Caco-2 (cell line): ENCODE measurements at regions not wholly inside any gene's neighbourhood (a gene's known extent, or its start where the extent isn't known, plus 50 kb on each side); places are given as distances from the start of the nearest gene placed in this dataset.

ENCODE experiments used
- BruUV-seq: library from RNA; stranded (reverse); fragments of 400-500 nt; replicated peaks from 2 replicates; lab custom pipeline; 2021; lab: Mats Ljungman, UMichigan
- CTCF ChIA-PET: fragments of 300-600 bp; sonication (Branson Sonifier 250); formaldehyde crosslinking; loops from one replicate; lab custom pipeline; 2022; ENCODE audit warnings: antibody characterized with exemption; lab: Charles Lee
- POLR2A ChIA-PET: fragments of 300-600 bp; sonication (Branson Sonifier 250); formaldehyde crosslinking; loops from one replicate; lab custom pipeline; 2022; ENCODE audit warnings: antibody characterized with exemption; lab: Charles Lee
- DNase-seq, 2 experiments: peaks; one replicate each; pipeline versions ENCODE4 v3.0.0 to v3.0.0-alpha.2; 2020 to 2022
- H3K27me3 ChIP-seq: replicated peaks from 2 replicates; pipeline ENCODE4 v1.6.0; 2011; ENCODE audit warnings: low read length; ENCODE audit not compliant: control insufficient read depth, insufficient read depth
- H3K36me3 ChIP-seq: 2 replicates; pipeline ENCODE4 v1.5.1; 2011; ENCODE audit warnings: low read length; ENCODE audit not compliant: control insufficient read depth, insufficient read depth
- H3K4me1 ChIP-seq: fragments of 250-450 bp; sonication (Bioruptor Pico); 2 replicates; pipeline ENCODE4 v1.5.1; 2020; ENCODE audit warnings: mild to moderate bottlenecking
- H3K4me3 ChIP-seq: 2 replicates; pipeline ENCODE4 v1.5.1; 2011; ENCODE audit warnings: low read depth, mild to moderate bottlenecking, control low read depth, low read length
- H3K9me3 ChIP-seq: fragments of 250-450 bp; sonication (Bioruptor Pico); 2 replicates; pipeline ENCODE4 v1.5.1; 2020; ENCODE audit warnings: mild to moderate bottlenecking, moderate library complexity
- H3K27ac Mint-ChIP-seq: one replicate; pipeline ENCODE4 v1.8.0; 2022; ENCODE audit warnings: mixed read lengths; ENCODE audit not compliant: unreplicated experiment
- H3K27me3 Mint-ChIP-seq: one replicate; pipeline ENCODE4 v1.8.0; 2022; ENCODE audit warnings: mixed read lengths; ENCODE audit not compliant: insufficient read depth, unreplicated experiment
- H3K36me3 Mint-ChIP-seq: one replicate; pipeline ENCODE4 v1.8.0; 2022; ENCODE audit warnings: mild to moderate bottlenecking, mixed read lengths; ENCODE audit not compliant: insufficient read depth, unreplicated experiment
- H3K4me1 Mint-ChIP-seq: one replicate; pipeline ENCODE4 v1.8.0; 2022; ENCODE audit warnings: low read depth, mixed read lengths; ENCODE audit not compliant: unreplicated experiment
- H3K4me3 Mint-ChIP-seq: one replicate; pipeline ENCODE4 v1.8.0; 2022; ENCODE audit warnings: mild to moderate bottlenecking, moderate library complexity, mixed read lengths; ENCODE audit not compliant: unreplicated experiment
- H3K9me3 Mint-ChIP-seq: one replicate; pipeline ENCODE4 v1.8.0; 2022; ENCODE audit warnings: mixed read lengths; ENCODE audit not compliant: unreplicated experiment
- CTCF ChIP-seq, 2 experiments: fragments of 200-600 bp in 1 of 2; IDR thresholded peaks; 1 replicate in 1 of 2; 2 replicates in 1 of 2; pipeline versions ENCODE4 v1.5.1 to v1.8.0; 2011 to 2022; ENCODE audit warnings: antibody characterized with exemption in 1 of 2, control low read depth in 1 of 2, inconsistent platforms in 1 of 2, low read depth in 1 of 2, low read length in 1 of 2, mild to moderate bottlenecking in 1 of 2, moderate library complexity in 1 of 2; ENCODE audit not compliant: insufficient read depth in 1 of 2, severe bottlenecking in 1 of 2, unreplicated experiment in 1 of 2
- intact Hi-C: fragments of 100-400 bp; cut with micrococcal nuclease; formaldehyde crosslinking; loops from one replicate; pipeline ENCODE4 v1.10.0; 2022; ENCODE audit not compliant: unreplicated experiment

GRCh38 chr6:103119056-103119455, 1725.5 kb downstream of the GRIK2 start:
- Mint-ChIP-seq H3K4me1 (no peaks in the 10 kb centered on the region), H3K4me3 (no peak overlapping the region), H3K36me3 (no peaks in the 10 kb centered on the region), H3K27ac (no peak overlapping the region), H3K27me3 (no peaks in the 10 kb centered on the region), H3K9me3 (peaks cover 23% of the 10 kb centered on the region)
- BruUV-seq, result no TSS peak
- no peaks in the 10 kb centered on the region for H3K4me1 ChIP-seq
- no peak overlapping the region for H3K4me3 ChIP-seq
- intact Hi-C loops, result no loop called here
- ChIA-PET CTCF (no interaction called here), POLR2A (no interaction called here)
- H3K36me3 ChIP-seq, result no peaks in the 10 kb centered on the region; the same call in 1 of the 2 replicates
- no peak for TF ChIP-seq CTCF (IDR thresholded peaks at IDR 0.05; ENCODE audit: insufficient read depth in 1 of 2, low read depth in 1 of 2, low read length in 1 of 2, severe bottlenecking in 1 of 2, unreplicated experiment in 1 of 2)
- no peak for DNase-seq
- no peaks in the 10 kb centered on the region for H3K27me3 ChIP-seq
- no peaks in the 10 kb centered on the region for H3K9me3 ChIP-seq

- BruUV-seq, result no TSS peak
- Mint-ChIP-seq H3K4me1 (no peaks in the 10 kb centered on the region), H3K27me3 (no peaks in the 10 kb centered on the region), H3K27ac (no peak overlapping the region), H3K36me3 (no peaks in the 10 kb centered on the region), H3K9me3 (peaks cover 23% of the 10 kb centered on the region), H3K4me3 (no peak overlapping the region)
- Histone ChIP-seq H3K9me3 (no peaks in the 10 kb centered on the region), H3K27me3 (no peaks in the 10 kb centered on the region), H3K4me1 (no peaks in the 10 kb centered on the region), H3K4me3 (no peak overlapping the region), H3K36me3 (no peaks in the 10 kb centered on the region; the same call in 1 of the 2 replicates)
- no peak for DNase-seq
- no peak for TF ChIP-seq CTCF (IDR thresholded peaks at IDR 0.05; ENCODE audit: insufficient read depth in 1 of 2, low read depth in 1 of 2, low read length in 1 of 2, severe bottlenecking in 1 of 2, unreplicated experiment in 1 of 2)
- POLR2A ChIA-PET, result no interaction called here
- intact Hi-C loops, result no loop called here
- CTCF ChIA-PET, result no interaction called here
Observed at GRCh38 chr6:103114582-103114981, 1721.1 kb downstream of the GRIK2 start.

GRCh38 chr6:103113416-103113815, 1719.9 kb downstream of the GRIK2 start:
- ChIA-PET POLR2A (no interaction called here), CTCF (no interaction called here)
- H3K9me3 ChIP-seq, result no peaks in the 10 kb centered on the region
- H3K27me3 Mint-ChIP-seq, result no peaks in the 10 kb centered on the region
- H3K27ac Mint-ChIP-seq, result no peak overlapping the region
- intact Hi-C loops, result no loop called here
- H3K4me3 Mint-ChIP-seq, result no peak overlapping the region
- no TSS peak for BruUV-seq
- no peak for TF ChIP-seq CTCF (IDR thresholded peaks at IDR 0.05; ENCODE audit: insufficient read depth in 1 of 2, low read depth in 1 of 2, low read length in 1 of 2, severe bottlenecking in 1 of 2, unreplicated experiment in 1 of 2)
- DNase-seq, result no peak
- H3K4me1 ChIP-seq, result no peaks in the 10 kb centered on the region
- no peaks in the 10 kb centered on the region for H3K4me1 Mint-ChIP-seq
- H3K36me3 Mint-ChIP-seq, result no peaks in the 10 kb centered on the region
- no peaks in the 10 kb centered on the region; the same call in 1 of the 2 replicates for H3K36me3 ChIP-seq
- no peak overlapping the region for H3K4me3 ChIP-seq
- peaks cover 23% of the 10 kb centered on the region for H3K9me3 Mint-ChIP-seq
- no peaks in the 10 kb centered on the region for H3K27me3 ChIP-seq
